Activated B cell treated with CpG ODN at 0.5 μM for 24 hours (primary cell): ENCODE measurements at regions not wholly inside any gene's neighbourhood (a gene's known extent, or its start where the extent isn't known, plus 50 kb on each side); places are given as distances from the start of the nearest gene placed in this dataset.

Experiments
- ATAC-seq: fragments of 200-7000 bp; cut with Tn5 transposase; one replicate; pipeline ENCODE4 v1.10.0; 2021; ENCODE audit warnings: low read depth, mild to moderate bottlenecking, moderate library complexity
- CTCF ChIA-PET: fragments of 350-600 bp; sonication (Branson Sonifier 250); formaldehyde crosslinking; loops from one replicate; lab custom pipeline; 2021; ENCODE audit warnings: antibody characterized with exemption; lab: Charles Lee
- POLR2A ChIA-PET: fragments of 350-600 bp; sonication (Branson Sonifier 250); formaldehyde crosslinking; loops from one replicate; lab custom pipeline; 2021; ENCODE audit warnings: antibody characterized with exemption; lab: Charles Lee
- DNase-seq: peaks from one replicate; pipeline ENCODE4 v3.0.0; 2022
- H3K27ac Mint-ChIP-seq: one replicate; pipeline ENCODE4 v1.8.0; 2020; ENCODE audit warnings: mixed read lengths
- H3K27me3 Mint-ChIP-seq: one replicate; pipeline ENCODE4 v1.8.0; 2021; ENCODE audit warnings: mixed read lengths
- H3K36me3 Mint-ChIP-seq: one replicate; pipeline ENCODE4 v1.8.0; 2021; ENCODE audit warnings: low read depth, mixed read lengths
- H3K4me1 Mint-ChIP-seq: one replicate; pipeline ENCODE4 v1.8.0; 2021; ENCODE audit warnings: mixed read lengths
- H3K4me3 Mint-ChIP-seq: one replicate; pipeline ENCODE4 v1.8.0; 2020; ENCODE audit warnings: mild to moderate bottlenecking, mixed read lengths
- H3K9me3 Mint-ChIP-seq: one replicate; pipeline ENCODE4 v1.8.0; 2020; ENCODE audit warnings: mixed read lengths
- CTCF ChIP-seq: fragments of 200-600 bp; IDR thresholded peaks from one replicate; pipeline ENCODE4 v1.8.0; 2022; ENCODE audit warnings: antibody characterized with exemption, mild to moderate bottlenecking
- intact Hi-C: fragments of 100-400 bp; cut with micrococcal nuclease; formaldehyde crosslinking; loops from one replicate; pipeline ENCODE4 v1.15.1; 2024

DNA sequence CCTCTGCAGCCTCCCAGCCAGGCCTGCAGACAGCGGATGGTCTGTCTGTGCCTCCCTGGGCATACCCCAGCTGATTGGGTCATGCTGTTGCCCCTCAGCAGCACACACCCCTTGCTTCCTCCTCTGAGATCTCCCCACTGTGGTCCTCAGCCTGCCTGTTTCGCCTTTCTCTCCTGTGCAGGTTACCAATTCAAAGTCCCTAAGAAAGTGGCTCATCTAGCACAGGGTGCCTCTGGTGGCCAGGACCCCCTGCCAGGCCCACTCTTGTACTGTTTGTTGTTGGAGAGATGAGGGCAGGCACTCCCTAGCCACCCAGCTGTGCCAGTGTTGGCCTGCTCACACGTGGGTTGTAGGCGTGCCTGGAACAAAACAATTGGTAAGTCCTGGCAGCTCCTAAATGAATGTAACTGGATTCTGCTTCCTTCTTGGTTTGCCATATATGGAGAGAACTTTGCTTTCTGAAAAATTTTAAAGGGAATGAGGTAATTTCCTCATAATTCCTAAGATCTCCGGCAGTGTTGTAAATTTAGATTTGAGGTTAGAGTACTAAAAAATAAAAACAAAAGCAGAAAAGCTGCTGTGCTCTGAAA is 213.2 kb upstream of the IL12A start:
- CTCF ChIA-PET = no interaction called here
- Mint-ChIP-seq H3K36me3 (no peaks in the 10 kb centered on the region), H3K27me3 (peaks cover 12% of the 10 kb centered on the region), H3K4me3 (no peak overlapping the region), H3K9me3 (no peaks in the 10 kb centered on the region), H3K4me1 (no peaks in the 10 kb centered on the region), H3K27ac (no peak overlapping the region)
- POLR2A ChIA-PET = no interaction called here
- ATAC-seq = no peak
- DNase-seq = no peak
- no peak for TF ChIP-seq CTCF
- intact Hi-C loops = no loop called here

- Mint-ChIP-seq H3K4me1 (no peaks in the 10 kb centered on the region), H3K27me3 (peaks cover 15% of the 10 kb centered on the region), H3K9me3 (no peaks in the 10 kb centered on the region), H3K36me3 (no peaks in the 10 kb centered on the region), H3K4me3 (no peak overlapping the region), H3K27ac (no peak overlapping the region)
- ATAC-seq (no peak), DNase-seq (no peak)
- POLR2A ChIA-PET = interaction anchor here (0.6 kb wide), 1 partner anchor 17 kb away, joined by 5 read pairs; no protein-coding TSS in a partner anchor
- CTCF ChIA-PET = no interaction called here
- intact Hi-C loops = no loop called here
- TF ChIP-seq CTCF = no peak
Measured at GRCh38 chr3:159776779-159777178, 211.9 kb upstream of the IL12A start.

DNA sequence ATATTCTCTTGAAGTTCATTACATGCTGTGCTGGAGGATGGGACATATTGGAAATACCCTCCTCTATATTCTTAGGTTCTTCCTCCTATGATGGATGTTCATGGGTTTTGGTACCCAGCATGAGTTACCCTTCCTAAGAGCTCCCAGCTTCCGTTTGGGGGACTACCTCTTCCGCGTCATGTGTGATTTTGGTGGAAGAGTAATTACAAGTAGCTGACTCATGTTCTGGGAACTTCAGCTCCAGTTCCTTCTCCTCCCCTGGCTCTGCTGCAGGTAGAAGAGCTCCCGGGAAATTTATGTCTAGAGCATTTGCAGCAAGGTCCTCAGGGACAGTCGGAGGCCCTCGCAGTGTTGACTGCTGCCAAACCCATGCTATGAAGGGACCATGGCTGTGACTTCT is 208.8 kb upstream of the IL12A start:
- DNase-seq (no peak), ATAC-seq (no peak)
- no peaks in the 10 kb centered on the region for H3K4me1 Mint-ChIP-seq
- POLR2A ChIA-PET = interaction anchor here (0.7 kb wide), 1 partner anchor 31 kb away, joined by 3 read pairs; no protein-coding TSS in a partner anchor
- H3K27me3 Mint-ChIP-seq = peaks cover 14% of the 10 kb centered on the region
- H3K36me3 Mint-ChIP-seq = no peaks in the 10 kb centered on the region
- H3K4me3 Mint-ChIP-seq = no peak overlapping the region
- CTCF ChIA-PET = no interaction called here
- H3K27ac Mint-ChIP-seq = no peak overlapping the region
- no peak for TF ChIP-seq CTCF
- no peaks in the 10 kb centered on the region for H3K9me3 Mint-ChIP-seq
- intact Hi-C loops = no loop called here

DNA sequence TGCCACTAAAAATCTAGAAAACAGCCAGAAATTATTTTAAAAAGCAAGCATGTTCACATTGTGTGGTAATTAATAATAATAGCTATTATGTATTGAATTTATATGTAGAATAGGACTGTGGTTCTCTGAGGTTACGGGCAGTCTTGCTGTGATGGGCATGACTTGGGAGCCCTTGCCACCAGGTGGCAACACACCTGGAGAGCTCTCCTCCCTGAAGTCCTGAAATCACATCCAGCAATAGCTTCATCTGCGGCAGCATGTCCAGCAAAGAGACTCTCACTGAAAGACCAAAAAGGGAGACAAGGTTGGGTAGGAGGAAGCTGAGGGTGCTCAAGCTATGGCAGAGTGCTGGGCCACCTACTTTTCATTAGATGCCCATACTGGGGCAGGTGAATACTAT is 206.8 kb upstream of the IL12A start:
- Mint-ChIP-seq H3K4me1 (no peaks in the 10 kb centered on the region), H3K9me3 (no peaks in the 10 kb centered on the region)
- ATAC-seq = no peak

More for the DNA sequence above, 206.8 kb upstream of the IL12A start:
- intact Hi-C loops = no loop called here
- POLR2A ChIA-PET = no interaction called here
- TF ChIP-seq CTCF = no peak
- no peak for DNase-seq
- H3K27me3 Mint-ChIP-seq = peaks cover 11% of the 10 kb centered on the region
- H3K4me3 Mint-ChIP-seq = no peak overlapping the region
- no peaks in the 10 kb centered on the region for H3K36me3 Mint-ChIP-seq
- CTCF ChIA-PET = interaction anchor here (1.0 to 1.2 kb wide), 2 partner anchors 15 to 225 kb away, joined by 3 to 6 read pairs; no protein-coding TSS in a partner anchor
- no peak overlapping the region for H3K27ac Mint-ChIP-seq
